Body of pancreas (tissue), 4 donors: ENCODE measurements at regions not wholly inside any gene's neighbourhood (a gene's known extent, or its start where the extent isn't known, plus 50 kb on each side); places are given as distances from the start of the nearest gene placed in this dataset.

Experiments
- ATAC-seq: fragments of 150-250 bp; one replicate; pipeline ENCODE4 v1.9.1; 2016
- DNase-seq, 4 donors: peaks; one replicate each; pipeline ENCODE4 v3.0.0-alpha.2; 2019
- H3K27ac ChIP-seq, 4 donors: fragments of 200-600 bp; sonication (generic); 1 replicate in 3 of 4; 2 replicates in 1 of 4; pipeline versions ENCODE4 v1.5.1 to v1.6.1; 2016 to 2019; ENCODE audit warnings: mild to moderate bottlenecking in 1 of 4, mixed read lengths in 1 of 4, moderate library complexity in 1 of 4
- H3K27me3 ChIP-seq, 2 donors: fragments of 200-600 bp; sonication (generic); one replicate each; pipeline ENCODE4 v1.6.0; 2016; ENCODE audit warnings: mild to moderate bottlenecking in 1 of 2
- H3K36me3 ChIP-seq, 2 donors: fragments of 200-600 bp; sonication (generic); replicated peaks in 1 of 2; 2 replicates each; pipeline ENCODE4 v1.5.1; 2016; ENCODE audit warnings: low read depth in 2 of 2; ENCODE audit not compliant: insufficient read depth in 1 of 2
- H3K4me1 ChIP-seq: fragments of 200-600 bp; sonication (generic); one replicate; pipeline ENCODE4 v1.6.0; 2016
- H3K4me3 ChIP-seq, 2 donors: fragments of 200-600 bp; sonication (generic); 1 replicate in 1 of 2; 2 replicates in 1 of 2; pipeline ENCODE4 v1.5.1; 2016 to 2019
- H3K9me3 ChIP-seq, 3 donors: fragments of 200-600 bp; sonication (generic); 1 replicate in 2 of 3; 2 replicates in 1 of 3; pipeline ENCODE4 v1.5.1; 2016
- CTCF ChIP-seq, 7 experiments: fragments of 450-650 bp in 4 of 7; fragments of 200-600 bp in 3 of 7; sonication (generic) in 3 of 7; IDR thresholded peaks; one replicate each; pipeline ENCODE4 v1.5.1; 2016 to 2019; ENCODE audit warnings: antibody characterized with exemption in 7 of 7
- POLR2A ChIP-seq, 3 donors: fragments of 450-650 bp; IDR thresholded peaks; one replicate each; pipeline ENCODE4 v1.6.1; 2016; ENCODE audit warnings: antibody characterized with exemption in 3 of 3, mild to moderate bottlenecking in 2 of 3
- WGBS, 2 donors: methylation state at CpG; one replicate each; pipeline ENCODE4 v1.1.5; 2017; 5-methylcytosine and 5-hydroxymethylcytosine counted together
- intact Hi-C: fragments of 100-400 bp; cut with DNase I; formaldehyde crosslinking; loops from one replicate; pipeline ENCODE4 v1.15.1; 2023

DNA sequence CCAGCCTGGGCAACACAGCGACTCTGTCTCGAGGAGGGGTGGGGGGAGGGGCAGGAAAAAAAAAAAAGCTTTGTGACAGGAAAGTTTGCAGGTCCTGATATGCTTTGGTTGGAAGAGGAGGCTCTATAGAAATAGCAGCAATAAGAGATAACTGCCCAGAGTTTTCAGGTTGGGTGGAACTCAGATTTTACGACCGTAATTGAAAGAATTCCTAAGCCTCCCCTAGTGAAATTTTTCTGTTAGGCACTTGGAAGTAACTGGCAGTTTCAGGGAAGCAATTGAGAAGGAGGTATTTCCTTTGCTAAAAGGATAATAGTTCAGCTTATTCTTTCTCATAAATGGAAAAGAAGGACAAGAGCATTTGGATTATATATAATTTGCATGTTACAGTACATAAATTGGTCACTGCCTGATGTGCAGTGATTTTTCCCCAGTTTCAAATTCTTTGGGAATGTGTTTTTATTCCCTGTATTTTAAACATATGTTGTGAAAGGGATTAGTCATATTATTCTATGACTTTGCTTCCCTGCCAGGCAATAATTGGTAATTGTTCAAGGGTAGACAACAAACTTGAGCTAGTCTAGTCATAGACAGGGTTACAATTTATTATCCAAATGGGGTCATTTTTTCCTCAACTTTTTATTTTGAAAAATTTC, 452.8 kb downstream of the AEBP2 start:
- Histone ChIP-seq H3K27me3 (no peaks in the 10 kb centered on the region), H3K27ac (no peak overlapping the region), H3K4me3 (no peak overlapping the region), H3K9me3 (no peaks in the 10 kb centered on the region), H3K36me3 (no peaks in the 10 kb centered on the region), H3K4me1 (no peaks in the 10 kb centered on the region)
- no peak for TF ChIP-seq CTCF (IDR thresholded peaks at IDR 0.05)
- no peak for TF ChIP-seq POLR2A (IDR thresholded peaks at IDR 0.05)
- ATAC-seq: no peak
- WGBS, 2 donors: 83 to 95% methylated on average over 4 of the region's 4 CpGs
- intact Hi-C loops: no loop called here
- no peak for DNase-seq

- H3K9me3 ChIP-seq: no peaks in the 10 kb centered on the region
- H3K4me1 ChIP-seq: no peaks in the 10 kb centered on the region
- no peaks in the 10 kb centered on the region for H3K27me3 ChIP-seq
- no peaks in the 10 kb centered on the region for H3K36me3 ChIP-seq
- no peak overlapping the region for H3K4me3 ChIP-seq
- WGBS, 2 donors: 86 to 91% methylated on average over 1 of the region's 1 CpG
- TF ChIP-seq POLR2A (IDR thresholded peaks at IDR 0.05) (no peak), CTCF (IDR thresholded peaks at IDR 0.05) (no peak)
- intact Hi-C loops: no loop called here
- DNase-seq (no peak), ATAC-seq (no peak)
- no peak overlapping the region for H3K27ac ChIP-seq
Measured at GRCh38 chr12:19893514-19893913, 454.2 kb downstream of the AEBP2 start.

GRCh38 chr12:19894050-19894449, 454.8 kb downstream of the AEBP2 start:
- Histone ChIP-seq H3K4me3 (no peak overlapping the region), H3K4me1 (no peaks in the 10 kb centered on the region)
- intact Hi-C loops: no loop called here

GRCh38 chr12:19894803-19895202, 455.5 kb downstream of the AEBP2 start:
- Histone ChIP-seq H3K27ac (no peak overlapping the region), H3K4me1 (no peaks in the 10 kb centered on the region), H3K9me3 (no peaks in the 10 kb centered on the region), H3K4me3 (no peak overlapping the region), H3K36me3 (no peaks in the 10 kb centered on the region), H3K27me3 (no peaks in the 10 kb centered on the region)
- no peak for ATAC-seq
- 63 to 74% methylated on average over 5 of the region's 5 CpGs for WGBS, 2 donors
- intact Hi-C loops: no loop called here
- TF ChIP-seq POLR2A (IDR thresholded peaks at IDR 0.05) (no peak), CTCF (IDR thresholded peaks at IDR 0.05) (no peak)
- no peak for DNase-seq

More at GRCh38 chr12:19894050-19894449, 454.8 kb downstream of the AEBP2 start:
- no peak for TF ChIP-seq POLR2A (IDR thresholded peaks at IDR 0.05)
- TF ChIP-seq CTCF (IDR thresholded peaks at IDR 0.05): no peak
- Histone ChIP-seq H3K9me3 (no peaks in the 10 kb centered on the region), H3K27me3 (no peaks in the 10 kb centered on the region), H3K36me3 (no peaks in the 10 kb centered on the region), H3K27ac (no peak overlapping the region)
- 71 to 90% methylated on average over 1 of the region's 1 CpG for WGBS, 2 donors
- no peak for ATAC-seq
- DNase-seq: no peak
